UCSD-AML1 (cell line): ENCODE measurements at regions not wholly inside any gene's neighbourhood (a gene's known extent, or its start where the extent isn't known, plus 50 kb on each side); places are given as distances from the start of the nearest gene placed in this dataset.

ENCODE experiments used
- DNase-seq: peaks from one replicate; lab custom pipeline; 2025; ENCODE audit not compliant: unreplicated experiment; lab: John Stamatoyannopoulos, UW

DNA sequence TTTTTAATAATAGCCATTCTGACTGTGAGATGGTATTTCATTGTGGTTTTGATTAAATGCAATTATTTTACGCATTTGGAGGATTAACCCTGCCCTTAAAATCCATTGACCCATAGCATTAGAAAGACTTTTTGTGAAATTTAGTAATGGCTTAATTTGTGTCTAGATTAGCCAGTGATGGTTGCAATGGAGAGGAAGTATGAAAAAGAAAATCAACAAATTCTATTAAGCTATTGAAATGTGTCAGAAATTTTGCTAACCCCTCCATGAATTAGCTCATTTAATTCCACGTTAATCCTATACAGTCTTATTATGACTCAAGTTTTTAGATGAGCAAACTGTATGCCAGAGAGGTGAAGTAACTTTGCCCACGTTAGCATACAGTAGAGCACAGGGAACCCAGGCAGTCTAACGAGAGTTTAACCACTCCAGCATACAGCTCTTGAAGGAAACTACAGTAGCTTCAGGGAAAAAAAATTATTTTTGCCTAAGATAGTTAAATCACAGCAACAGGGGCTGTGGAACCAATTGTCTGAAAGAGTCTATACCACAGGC is 158.2 kb upstream of the PPP2R2B start:
- DNase-seq = no peak

DNA sequence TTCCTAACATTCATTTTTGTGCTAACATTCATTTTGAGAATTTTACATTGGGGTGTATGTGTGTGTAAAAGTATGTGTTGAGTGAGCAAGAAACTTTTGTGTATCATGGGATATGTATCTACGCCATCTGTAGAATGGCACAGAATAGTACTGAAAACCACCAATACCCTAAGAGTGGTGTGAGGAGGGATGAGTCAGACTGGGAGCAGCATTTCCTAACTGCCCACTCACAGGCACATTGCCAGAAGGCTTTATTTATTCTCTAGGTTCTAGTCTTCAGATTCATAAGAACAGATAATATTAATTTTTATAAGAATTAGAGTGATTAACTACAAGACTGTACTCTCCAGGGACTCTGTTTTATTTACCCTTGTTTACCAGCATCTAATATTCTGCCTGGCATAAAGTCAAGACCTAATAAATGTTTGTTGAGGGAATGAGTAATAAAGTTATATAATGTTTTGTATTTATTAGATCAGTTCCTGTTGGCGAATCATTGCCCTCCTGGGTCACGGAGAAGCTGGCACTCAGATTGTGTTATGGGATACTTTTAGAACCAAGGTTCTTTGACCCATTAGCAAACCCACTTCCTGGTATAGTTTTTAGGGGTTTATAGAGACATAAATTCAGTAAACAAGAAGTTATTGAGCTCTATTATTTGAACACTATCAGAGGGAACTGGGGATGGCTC is 159.1 kb upstream of the PPP2R2B start:
- DNase-seq = no peak

DNA sequence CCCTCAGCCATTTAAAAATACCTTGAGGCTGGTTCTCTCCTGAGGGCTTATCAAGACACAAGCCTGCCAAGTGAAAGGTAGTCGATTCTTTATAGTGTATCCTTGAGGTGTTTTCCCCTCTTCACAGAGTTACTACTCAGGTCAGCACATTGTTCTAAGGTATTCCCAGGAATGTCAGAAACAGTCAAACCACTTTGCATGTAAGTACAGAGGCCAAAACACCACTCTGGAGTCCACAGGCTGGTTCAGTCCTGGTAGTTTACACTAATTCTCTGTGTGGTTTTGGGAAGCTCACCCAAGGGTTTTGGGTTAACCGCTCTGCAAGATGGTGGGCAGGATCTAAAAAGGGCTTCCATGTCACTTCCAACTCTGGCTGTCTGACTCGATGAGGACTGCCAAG is 162.3 kb upstream of the PPP2R2B start:
- DNase-seq = no peak

DNA sequence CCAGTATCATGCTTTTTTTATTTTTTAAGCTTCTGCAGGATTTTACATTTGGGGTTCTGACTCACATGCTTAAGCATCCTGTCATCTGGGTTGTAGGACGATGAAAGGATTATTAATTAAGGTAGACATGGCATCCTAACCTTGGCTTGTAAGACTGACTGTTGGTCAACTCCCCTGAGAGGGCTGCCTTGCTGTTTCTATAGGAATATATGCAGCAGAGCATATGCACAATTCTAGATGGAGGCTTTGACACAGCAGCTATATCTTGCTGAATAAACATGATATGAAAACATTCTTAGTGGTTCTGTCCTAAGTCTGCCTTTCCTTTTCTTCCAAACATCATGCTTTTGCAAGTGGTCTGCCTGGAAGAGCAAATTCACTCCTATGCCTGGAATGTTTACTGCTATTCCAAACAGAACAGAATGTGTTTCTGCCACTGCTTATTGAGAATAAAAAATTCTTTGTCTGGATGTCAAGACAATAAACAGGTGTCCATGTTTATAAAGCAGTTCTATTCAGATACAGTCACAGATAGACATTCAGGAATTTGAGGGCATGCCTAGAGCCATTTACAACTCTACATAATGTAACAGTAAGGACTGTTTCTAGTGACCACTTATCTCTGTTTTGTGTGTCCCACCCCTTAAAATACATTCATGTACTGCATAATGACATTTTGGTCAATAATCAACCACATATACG is 166.2 kb upstream of the PPP2R2B start:
- no peak for DNase-seq

DNA sequence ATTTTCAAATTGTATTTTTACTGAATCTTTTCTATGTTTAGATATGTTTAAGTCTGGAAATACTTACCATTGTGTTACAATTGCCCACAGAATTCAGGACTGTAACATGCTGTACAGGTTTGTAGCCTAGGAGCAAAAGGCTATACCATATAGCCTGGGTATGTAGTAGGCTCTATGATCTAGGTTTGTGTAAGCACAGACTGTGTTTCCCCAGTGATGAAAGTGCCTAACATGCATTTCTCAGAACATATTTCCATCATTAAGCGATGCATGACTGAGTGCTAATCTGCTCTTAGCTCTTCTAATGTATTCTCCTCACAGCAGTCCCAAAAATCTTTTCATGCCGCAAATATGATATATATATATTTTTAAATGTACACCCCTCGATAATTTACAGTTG is 166.7 kb upstream of the PPP2R2B start:
- no peak for DNase-seq

DNA sequence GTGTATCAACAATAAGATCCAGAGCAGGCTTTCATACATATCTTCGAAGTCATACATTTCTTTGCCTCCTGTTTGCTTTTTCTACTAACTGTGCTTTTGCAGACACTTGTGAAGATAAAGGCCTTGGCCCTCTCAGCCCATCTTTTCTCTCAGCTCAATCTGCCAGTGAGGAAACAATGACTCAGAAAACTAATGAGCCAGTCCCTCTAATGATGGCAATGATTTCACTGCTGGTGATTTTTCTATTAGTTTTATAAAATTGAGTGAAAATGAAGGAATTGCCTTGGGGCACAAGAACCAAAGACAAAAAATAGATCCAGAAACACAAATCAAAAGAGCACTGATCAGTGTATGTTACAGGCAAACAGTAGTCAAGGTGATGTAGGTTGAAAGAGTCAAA is 167.7 kb upstream of the PPP2R2B start:
- no peak for DNase-seq

DNA sequence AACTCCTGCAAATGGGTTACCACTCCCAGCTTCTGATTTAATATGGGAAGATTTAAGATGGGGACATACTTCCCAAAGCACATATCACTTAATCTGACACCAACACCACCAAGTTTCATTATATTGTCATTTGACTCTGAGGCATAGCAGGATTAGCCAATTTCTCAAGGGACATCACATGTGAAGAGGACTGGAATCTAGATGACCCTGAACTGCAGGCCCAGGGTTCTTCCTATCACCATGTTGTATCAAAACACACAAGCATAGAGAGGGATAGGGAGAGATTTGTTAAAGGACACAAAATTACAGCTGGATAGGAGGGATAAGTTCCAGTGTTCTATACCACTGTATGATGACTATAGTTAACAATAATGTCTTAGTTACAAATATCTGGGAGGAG is 168.3 kb upstream of the PPP2R2B start:
- DNase-seq = no peak

DNA sequence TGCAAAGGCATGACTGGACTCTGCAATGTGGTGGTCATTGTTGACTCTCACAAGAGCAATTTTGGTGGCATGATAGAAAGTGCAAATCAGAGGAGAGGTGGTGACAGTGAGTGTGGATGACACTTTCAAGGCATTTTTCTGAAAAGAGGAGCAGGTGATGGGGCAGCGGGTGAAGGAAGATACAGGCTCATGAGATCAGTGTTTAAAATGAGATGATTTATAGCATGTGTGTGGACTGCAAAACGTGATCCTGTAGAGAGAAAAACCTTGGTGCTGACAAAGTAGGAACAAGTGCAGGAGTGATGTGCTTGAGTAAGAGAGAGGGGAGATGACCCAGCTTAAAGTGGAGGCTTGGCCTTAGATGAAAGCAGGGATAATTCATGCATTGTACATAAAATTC is 171.2 kb upstream of the PPP2R2B start:
- DNase-seq = no peak

DNA sequence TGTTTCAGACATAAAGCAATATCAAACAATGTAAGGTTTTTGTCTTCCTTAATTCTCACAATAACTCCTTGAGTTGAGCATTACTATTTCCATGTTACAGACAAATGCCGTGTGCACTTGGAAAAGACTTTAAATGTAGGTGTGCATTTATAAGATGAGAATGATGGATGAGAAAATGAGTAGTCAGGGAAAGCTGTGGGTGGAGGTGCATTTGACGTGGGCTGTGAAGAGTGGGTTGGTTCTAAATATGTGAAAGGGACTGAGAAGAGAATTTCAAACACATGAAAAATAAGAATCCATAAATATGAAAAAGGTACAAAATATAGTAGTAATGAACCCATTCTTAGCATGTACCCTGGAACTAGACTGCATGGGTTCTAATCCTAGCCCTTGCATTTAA is 171.6 kb upstream of the PPP2R2B start:
- DNase-seq = no peak

DNA sequence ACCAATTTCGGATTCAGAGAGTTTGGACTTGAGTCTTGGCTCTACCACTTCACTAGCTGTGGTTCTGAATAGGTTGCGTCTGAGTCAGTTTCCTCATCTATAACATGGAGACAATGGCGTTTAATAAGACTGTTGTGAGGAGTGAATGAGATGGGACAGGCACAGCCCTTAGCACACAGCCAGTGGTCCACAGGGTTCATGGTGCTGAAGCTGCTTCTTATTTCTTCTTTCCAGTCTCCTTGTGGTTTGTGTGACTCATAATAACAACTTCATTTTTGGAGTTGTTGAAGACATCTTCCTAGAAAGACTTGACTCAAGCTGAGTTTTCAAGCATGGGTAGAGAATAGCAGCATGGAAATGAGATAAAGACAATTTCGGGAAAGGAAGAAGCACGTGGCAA is 172.6 kb upstream of the PPP2R2B start:
- DNase-seq = no peak

DNA sequence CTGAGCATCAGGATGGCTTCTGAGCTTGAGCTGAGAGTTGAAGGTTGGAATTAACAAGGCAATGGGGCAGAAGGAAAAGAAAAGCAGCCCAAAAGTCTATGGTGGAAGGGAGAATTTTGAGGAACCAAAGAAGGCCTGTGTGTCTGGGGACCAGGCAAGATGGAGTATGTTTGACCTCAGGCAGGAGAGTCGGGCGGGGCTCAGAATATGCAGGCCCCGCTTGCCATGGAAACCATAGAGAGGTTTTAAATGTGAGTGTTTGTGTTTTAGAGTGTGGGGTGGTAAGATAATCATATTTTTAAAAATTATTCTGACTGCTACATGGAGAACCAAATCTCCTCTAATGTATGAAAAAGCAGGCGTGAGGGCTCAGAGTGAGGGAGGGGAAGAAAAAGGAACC is 174.0 kb upstream of the PPP2R2B start:
- DNase-seq = no peak

DNA sequence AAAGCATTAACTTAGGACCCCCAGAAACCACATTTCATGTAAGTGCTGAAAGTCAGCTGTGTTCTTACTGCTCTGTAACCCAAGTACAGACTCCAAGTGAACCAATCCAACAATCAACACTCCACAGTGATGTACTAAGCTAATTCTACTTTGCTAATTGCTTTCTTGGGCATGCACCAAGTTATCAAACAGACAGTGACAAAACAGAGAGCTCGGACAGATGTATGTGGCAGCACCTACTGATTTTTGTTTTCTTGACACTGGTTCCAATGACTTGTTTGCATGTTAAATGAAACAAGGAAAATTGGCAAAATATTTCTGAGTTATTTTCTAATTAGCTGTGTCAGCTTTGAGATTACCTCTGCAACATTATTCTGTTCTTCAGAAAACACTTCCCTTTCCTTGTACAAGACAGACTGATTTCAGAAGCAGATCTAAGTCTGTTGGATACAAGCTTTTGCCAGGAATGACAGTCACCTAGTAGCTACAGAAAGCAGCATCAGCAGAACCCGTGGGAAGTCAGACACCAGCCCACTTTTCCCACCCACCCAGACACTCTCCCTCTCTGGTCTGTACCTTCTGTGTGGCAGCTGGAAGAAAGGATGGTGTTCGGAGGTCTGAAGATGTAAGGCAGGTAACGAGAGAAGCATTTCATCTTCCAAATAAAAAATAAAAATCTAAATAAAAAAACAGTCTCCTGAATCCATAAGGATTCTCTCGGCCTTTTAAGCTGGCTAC is 176.7 kb upstream of the PPP2R2B start:
- DNase-seq = no peak

DNA sequence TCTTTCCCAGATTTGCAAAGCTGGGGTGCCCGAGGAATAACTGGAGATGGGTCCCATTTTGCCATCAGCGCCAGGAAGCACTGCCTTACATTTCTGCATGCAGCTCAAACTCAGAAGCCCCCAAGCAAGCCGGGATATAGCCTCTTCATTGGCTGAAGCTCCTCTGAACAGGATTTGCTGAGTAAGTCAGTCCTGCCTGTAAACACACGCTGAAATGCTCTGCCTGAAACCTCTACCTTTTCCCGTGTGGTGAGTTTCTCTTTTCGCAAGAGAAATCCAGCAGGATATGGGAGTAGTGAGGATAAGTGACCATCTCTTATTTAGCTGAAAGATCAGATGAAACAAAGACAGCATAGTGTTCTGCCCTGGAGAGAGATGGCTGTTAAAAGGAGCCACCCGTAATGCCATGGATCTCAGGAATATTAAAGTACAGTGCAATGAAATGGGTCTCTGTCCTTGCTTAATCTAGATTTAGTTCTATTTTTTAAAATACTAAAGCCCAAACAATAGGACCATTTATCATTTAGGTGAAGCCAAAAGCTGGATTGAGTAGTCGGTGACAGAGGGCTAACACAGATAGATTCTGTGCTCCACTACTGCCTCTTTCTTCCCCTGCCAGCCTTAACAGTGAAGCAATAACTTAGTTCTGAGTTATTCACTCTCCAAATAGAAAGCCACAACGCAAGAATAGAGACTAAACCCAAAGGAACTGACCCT is 177.5 kb upstream of the PPP2R2B start:
- DNase-seq = no peak

DNA sequence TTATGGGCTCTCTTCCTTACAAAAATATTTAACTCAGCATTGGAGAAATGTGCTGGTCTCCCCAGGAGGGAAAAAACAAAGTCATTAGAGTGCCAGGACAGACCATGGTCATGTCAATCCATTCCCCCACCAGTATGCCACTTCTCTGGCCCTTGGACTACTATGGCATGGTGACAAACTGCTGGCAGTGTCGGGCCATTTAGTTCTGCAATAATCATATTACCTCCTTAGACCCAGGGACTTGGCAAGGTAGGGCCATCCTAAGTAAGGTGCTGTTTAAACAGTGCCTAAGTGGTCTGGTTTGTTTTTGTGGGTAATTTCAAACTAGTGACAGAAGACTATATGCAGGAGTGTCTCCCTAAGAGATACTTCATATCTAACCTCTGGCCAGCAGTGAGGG is 177.8 kb upstream of the STK32A start:
- DNase-seq = no peak

DNA sequence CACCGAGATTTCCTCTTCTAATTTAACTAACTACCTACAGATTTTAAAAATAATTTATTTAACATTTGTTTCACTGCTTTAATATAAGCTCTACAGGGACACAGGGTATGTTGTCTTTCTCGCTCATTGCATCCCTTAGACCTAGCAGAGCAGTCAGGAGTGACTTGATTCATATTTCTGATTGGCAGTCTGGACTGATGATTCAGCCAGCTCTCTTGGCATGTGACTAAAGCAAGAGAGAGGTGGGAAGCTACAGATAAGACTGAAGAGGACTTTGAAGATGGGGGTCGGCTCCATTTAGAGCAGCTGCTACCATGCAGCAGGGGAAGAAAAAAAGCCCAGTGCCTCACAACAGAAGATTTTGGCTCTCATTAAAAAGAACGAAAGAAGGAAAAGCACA is 173.4 kb upstream of the STK32A start:
- DNase-seq = no peak

DNA sequence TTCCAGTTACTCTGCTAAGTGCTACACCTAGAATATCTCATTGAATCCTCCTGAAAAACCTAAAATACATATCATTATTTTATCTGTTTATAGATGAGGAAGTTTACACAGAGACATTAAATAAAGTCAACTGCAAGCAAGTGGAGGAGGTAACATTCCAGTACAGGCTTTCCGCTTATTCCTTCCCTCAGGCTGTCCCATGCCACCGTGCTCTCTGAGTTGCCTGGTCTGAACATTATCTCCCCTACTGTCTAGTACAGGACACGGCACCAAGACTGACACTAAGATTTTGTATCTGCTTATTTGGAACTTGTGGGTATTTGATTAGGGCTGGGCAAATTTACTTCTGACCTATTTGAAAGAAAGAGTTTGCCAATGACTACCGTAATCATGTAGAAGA is 172.4 kb upstream of the STK32A start:
- DNase-seq = no peak

DNA sequence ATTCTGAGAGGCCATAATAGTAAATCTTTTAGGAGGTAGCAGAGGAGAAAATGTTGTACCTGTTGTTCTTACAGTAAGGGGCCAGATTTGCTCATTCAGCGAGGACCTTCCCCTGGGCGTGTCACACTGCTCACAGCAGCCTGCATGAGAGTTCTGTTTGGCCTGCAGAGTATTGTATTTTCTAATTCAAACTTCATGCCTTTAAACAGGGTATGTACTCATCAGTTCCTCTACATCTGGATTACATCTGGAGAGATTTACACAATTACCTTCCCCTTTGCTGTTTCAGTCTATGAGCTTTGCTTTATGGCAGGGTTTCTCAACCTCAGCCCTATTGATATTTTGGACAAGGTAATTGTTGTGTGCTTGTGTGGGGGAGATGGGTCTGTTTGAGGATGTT is 170.9 kb upstream of the STK32A start:
- DNase-seq = no peak

DNA sequence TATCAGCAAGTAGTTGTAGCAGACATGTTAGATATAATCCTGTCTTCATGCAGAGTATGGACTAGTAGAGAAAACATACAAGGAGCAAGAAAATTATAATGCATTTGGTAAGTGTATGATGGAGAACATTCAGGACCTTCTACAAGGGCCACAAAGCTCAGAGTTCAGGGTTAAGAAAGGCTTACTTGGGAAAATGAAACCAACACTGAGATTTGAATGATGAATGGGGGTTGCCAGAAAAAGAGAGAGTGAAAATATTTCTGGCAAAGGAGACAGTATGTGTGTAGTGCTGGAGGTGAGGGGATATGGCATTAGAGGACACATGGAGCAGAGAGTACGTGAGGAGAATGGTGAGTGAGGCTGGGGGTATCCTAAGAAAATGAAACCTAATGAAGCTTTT is 169.8 kb upstream of the STK32A start:
- no peak for DNase-seq

DNA sequence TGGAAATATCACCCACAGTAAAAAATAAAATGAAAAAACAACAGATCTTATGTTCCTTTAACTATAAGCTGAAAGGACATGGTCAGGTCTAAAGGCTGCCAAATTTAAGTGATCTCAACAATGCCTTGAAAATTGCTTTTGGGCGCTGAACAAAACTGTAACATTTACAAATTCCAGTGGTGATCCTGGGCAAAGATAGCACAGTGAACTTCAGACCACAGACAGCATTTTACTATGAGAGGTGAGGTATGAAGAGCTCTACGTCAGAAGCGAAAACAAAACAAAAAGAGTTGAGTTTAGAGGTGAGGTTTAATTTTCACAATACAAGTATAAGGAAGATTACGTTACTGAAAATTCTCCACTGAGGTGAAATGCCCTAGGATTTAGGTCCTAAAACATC is 165.8 kb upstream of the STK32A start:
- no peak for DNase-seq

DNA sequence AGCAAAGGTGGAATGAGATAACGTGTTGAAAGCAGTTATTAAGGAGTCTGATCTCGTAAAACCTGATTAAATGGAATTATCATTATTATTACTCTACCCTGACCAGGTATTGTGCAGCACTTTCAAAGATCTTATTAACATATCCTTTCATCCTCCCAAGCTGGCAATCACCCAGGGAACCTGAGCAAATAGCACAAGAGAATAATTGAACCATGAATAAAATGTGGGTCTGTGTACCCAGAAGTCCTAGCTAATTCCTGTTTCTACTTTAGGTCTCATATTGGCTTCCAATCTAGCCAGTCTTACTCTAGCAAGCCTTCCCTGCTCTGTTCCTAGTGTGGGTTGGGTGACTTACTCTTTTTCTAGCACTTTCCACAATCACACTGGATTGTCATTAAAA is 162.2 kb upstream of the STK32A start:
- no peak for DNase-seq

DNA sequence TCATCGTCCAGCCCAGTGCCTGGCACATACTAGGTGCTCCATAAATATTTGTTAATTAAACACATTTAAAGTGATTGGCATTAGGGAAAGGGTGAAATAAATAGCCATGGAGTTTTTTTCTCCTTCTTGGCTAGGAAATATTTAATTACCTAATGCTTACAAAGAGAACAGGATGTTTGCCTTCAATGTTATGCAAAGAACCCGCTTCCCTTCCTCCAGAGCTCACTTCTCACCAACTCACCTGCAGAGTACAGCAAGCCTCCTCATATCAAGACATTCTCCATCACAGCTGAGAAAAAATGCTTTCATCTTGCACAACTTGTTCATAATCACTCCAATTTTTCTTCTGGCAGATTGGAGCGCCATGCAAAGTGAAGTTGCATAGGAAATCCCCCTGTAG is 161.7 kb upstream of the STK32A start:
- DNase-seq = no peak
